H9 (cell line): ENCODE measurements at regions not wholly inside any gene's neighbourhood (a gene's known extent, or its start where the extent isn't known, plus 50 kb on each side); places are given as distances from the start of the nearest gene placed in this dataset.
"Not testable (repeated sequence)": the region's sequence is repeated elsewhere in the genome, so short reads cannot be mapped to it uniquely, and the experiment has no call there.

Source experiments
- DNase-seq: peaks from one replicate; pipeline ENCODE4 v3.0.0-alpha.2; 2017
- H2AFZ ChIP-seq: one replicate; pipeline ENCODE4 v1.6.1; 2013; ENCODE audit warnings: mild to moderate bottlenecking, low read length, control low read depth, moderate library complexity
- H2AK5ac ChIP-seq: 2 replicates; pipeline ENCODE4 v1.6.1; 2013; ENCODE audit warnings: low read length, control low read depth, mixed read lengths; ENCODE audit not compliant: insufficient read length
- H2BK120ac ChIP-seq: one replicate; pipeline ENCODE4 v1.6.1; 2013; ENCODE audit warnings: low read depth, mild to moderate bottlenecking, low read length, control low read depth, inconsistent platforms; ENCODE audit not compliant: poor library complexity, severe bottlenecking
- H2BK12ac ChIP-seq: 2 replicates; pipeline ENCODE4 v1.6.1; 2013; ENCODE audit warnings: low read length, control low read depth, mixed read lengths, low read depth; ENCODE audit not compliant: insufficient read length
- H2BK15ac ChIP-seq: 2 replicates; pipeline ENCODE4 v1.6.1; 2013; ENCODE audit warnings: low read depth, low read length, control low read depth
- H2BK20ac ChIP-seq: one replicate; pipeline ENCODE4 v1.6.1; 2013; ENCODE audit warnings: low read depth, mild to moderate bottlenecking, low read length, control low read depth, inconsistent platforms; ENCODE audit not compliant: poor library complexity, severe bottlenecking
- H2BK5ac ChIP-seq: 2 replicates; pipeline ENCODE4 v1.6.1; 2013; ENCODE audit warnings: low read length, control low read depth, mixed read lengths; ENCODE audit not compliant: insufficient read length
- H3K14ac ChIP-seq: 2 replicates; pipeline ENCODE4 v1.6.1; 2013; ENCODE audit warnings: low read length, control low read depth; ENCODE audit not compliant: insufficient read depth
- H3K18ac ChIP-seq: 2 replicates; pipeline ENCODE4 v1.6.1; 2013; ENCODE audit warnings: low read depth, mild to moderate bottlenecking, mixed read lengths, low read length, control low read depth; ENCODE audit not compliant: insufficient read length
- H3K23ac ChIP-seq: 2 replicates; pipeline ENCODE4 v1.6.1; 2013; ENCODE audit warnings: low read length, control low read depth, mixed read lengths, low read depth; ENCODE audit not compliant: insufficient read length
- H3K23me2 ChIP-seq: 2 replicates; pipeline ENCODE4 v1.6.1; 2013; ENCODE audit warnings: low read depth, mild to moderate bottlenecking, mixed read lengths, low read length, control low read depth; ENCODE audit not compliant: insufficient read length, poor library complexity, severe bottlenecking
- H3K27ac ChIP-seq: 2 replicates; pipeline ENCODE4 v1.5.1; 2013; ENCODE audit warnings: low read length, control low read depth, mixed read lengths, low read depth; ENCODE audit not compliant: insufficient read length
- H3K27me3 ChIP-seq: 2 replicates; pipeline ENCODE4 v1.6.1; 2013; ENCODE audit warnings: low read length, control low read depth, inconsistent platforms; ENCODE audit not compliant: insufficient read depth
- H3K4ac ChIP-seq: 2 replicates; pipeline ENCODE4 v1.6.1; 2013; ENCODE audit warnings: low read depth, mild to moderate bottlenecking, control low read depth, inconsistent platforms, low read length, moderate library complexity
- H3K4me1 ChIP-seq: 2 replicates; pipeline ENCODE4 v1.6.1; 2013; ENCODE audit warnings: low read length, control low read depth, inconsistent platforms; ENCODE audit not compliant: insufficient read depth
- H3K4me2 ChIP-seq: 2 replicates; pipeline ENCODE4 v1.6.1; 2013; ENCODE audit warnings: low read length, control low read depth, mixed read lengths; ENCODE audit not compliant: insufficient read length, insufficient read depth
- H3K56ac ChIP-seq: 2 replicates; pipeline ENCODE4 v1.6.1; 2013; ENCODE audit warnings: low read depth, mild to moderate bottlenecking, mixed read lengths, low read length, control low read depth; ENCODE audit not compliant: insufficient read length
- H3K79me1 ChIP-seq: 2 replicates; pipeline ENCODE4 v1.6.1; 2013; ENCODE audit warnings: low read depth, mild to moderate bottlenecking, moderate library complexity, low read length, control low read depth, inconsistent platforms; ENCODE audit not compliant: insufficient read depth, poor library complexity, severe bottlenecking
- H3K79me2 ChIP-seq: 2 replicates; pipeline ENCODE4 v1.6.1; 2013; ENCODE audit warnings: low read length, control low read depth, inconsistent platforms; ENCODE audit not compliant: insufficient read depth
- H3K9ac ChIP-seq: 2 replicates; pipeline ENCODE4 v1.6.1; 2013; ENCODE audit warnings: low read length, control low read depth, mixed read lengths; ENCODE audit not compliant: insufficient read length; ENCODE audit errors: extremely low read depth
- H3K9me3 ChIP-seq: one replicate; pipeline ENCODE4 v1.6.1; 2013; ENCODE audit warnings: low read depth, low read length, inconsistent platforms; ENCODE audit not compliant: control insufficient read depth
- H3T11ph ChIP-seq: one replicate; pipeline ENCODE4 v1.6.1; 2013; ENCODE audit warnings: mild to moderate bottlenecking, low read length, control low read depth, inconsistent platforms
- H4K20me1 ChIP-seq: one replicate; pipeline ENCODE4 v1.6.1; 2013; ENCODE audit not compliant: control insufficient read depth, insufficient read length, insufficient read depth
- H4K5ac ChIP-seq: 2 replicates; pipeline ENCODE4 v1.6.1; 2013; ENCODE audit warnings: low read depth, mild to moderate bottlenecking, mixed read lengths, low read length, control low read depth; ENCODE audit not compliant: insufficient read length
- H4K8ac ChIP-seq: replicated peaks from 2 replicates; pipeline ENCODE4 v1.6.1; 2013; ENCODE audit warnings: low read length, control low read depth, mixed read lengths, low read depth; ENCODE audit not compliant: insufficient read length
- H4K91ac ChIP-seq: 2 replicates; pipeline ENCODE4 v1.6.1; 2013; ENCODE audit warnings: low read depth, mild to moderate bottlenecking, moderate library complexity, mixed read lengths, low read length, control low read depth; ENCODE audit not compliant: insufficient read length
- H3K27ac Mint-ChIP-seq, 3 experiments: 2 replicates in 2 of 3; 3 replicates in 1 of 3; pipeline ENCODE4 v1.8.0; 2020 to 2021; ENCODE audit warnings: mixed read lengths in 3 of 3, mild to moderate bottlenecking in 1 of 3, moderate library complexity in 1 of 3
- H3K27me3 Mint-ChIP-seq: 2 replicates; pipeline ENCODE4 v1.8.0; 2021; ENCODE audit warnings: low read depth, mild to moderate bottlenecking, moderate library complexity, mixed read lengths
- H3K36me3 Mint-ChIP-seq, 3 experiments: 2 replicates in 2 of 3; 3 replicates in 1 of 3; pipeline ENCODE4 v1.8.0; 2020 to 2021; ENCODE audit warnings: low read depth in 3 of 3, mixed read lengths in 3 of 3; ENCODE audit not compliant: insufficient read depth in 1 of 3
- H3K4me1 Mint-ChIP-seq, 2 experiments: 2 replicates each; pipeline ENCODE4 v1.8.0; 2020; ENCODE audit warnings: mixed read lengths in 2 of 2
- H3K4me3 Mint-ChIP-seq, 2 experiments: 2 replicates in 1 of 2; 3 replicates in 1 of 2; pipeline ENCODE4 v1.8.0; 2020 to 2021; ENCODE audit warnings: mild to moderate bottlenecking in 2 of 2, mixed read lengths in 2 of 2, moderate library complexity in 1 of 2
- H3K9me3 Mint-ChIP-seq, 2 experiments: 2 replicates in 1 of 2; 3 replicates in 1 of 2; pipeline ENCODE4 v1.8.0; 2020; ENCODE audit warnings: mild to moderate bottlenecking in 2 of 2, mixed read lengths in 2 of 2, moderate library complexity in 1 of 2
- WGBS: extraction: QIAGEN DNeasy Blood & Tissue Kit; methylation state at CpG from one replicate; pipeline ENCODE4 v1.1.7; 2013; ENCODE audit warnings: missing lambda C conversion rate, low lambda C conversion rate, mixed read lengths; ENCODE audit not compliant: insufficient read length; ENCODE audit errors: extremely low coverage; 5-methylcytosine and 5-hydroxymethylcytosine counted together

DNA sequence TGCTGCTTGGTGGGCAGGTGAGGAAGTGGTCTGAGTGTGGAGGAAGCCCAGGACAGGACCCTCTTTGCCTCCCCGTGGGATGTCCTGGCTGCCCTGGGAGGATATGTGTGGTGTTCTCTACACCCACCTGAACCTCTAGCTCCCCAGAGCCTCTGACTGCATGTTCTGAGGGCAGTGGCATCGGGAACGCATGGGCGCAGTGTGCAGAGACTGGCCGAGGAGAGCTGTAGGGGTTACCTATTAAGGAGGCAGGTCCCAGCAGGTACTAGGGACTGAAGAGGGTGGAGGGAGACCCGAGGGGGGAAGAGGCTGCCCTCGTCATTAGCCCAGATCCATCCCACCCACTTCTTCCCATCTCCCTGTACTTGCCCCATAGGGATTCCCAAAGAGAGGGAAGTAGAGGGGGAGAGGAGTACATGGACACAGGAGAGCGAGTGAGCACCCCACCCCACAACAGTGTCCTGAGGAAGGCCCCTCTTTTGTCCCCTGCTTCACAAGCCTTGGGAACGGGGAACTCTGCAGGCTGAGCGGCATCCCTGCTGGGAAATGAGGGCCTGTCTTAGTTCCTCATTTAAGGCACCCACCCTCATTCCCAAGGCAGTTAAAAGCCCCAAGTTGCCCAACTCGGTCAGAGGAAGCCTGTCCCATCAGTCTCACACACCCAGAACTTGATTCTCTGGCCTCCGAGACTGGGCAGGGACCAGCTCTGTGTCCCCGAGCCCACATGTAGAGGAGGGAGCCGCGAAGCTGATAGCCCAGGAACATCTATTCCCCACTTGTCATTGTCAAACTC, 208.5 kb upstream of the PLGLB2 start:
- not testable (repeated sequence) for H3K4me1 Mint-ChIP-seq, H2BK5ac ChIP-seq, H2BK12ac ChIP-seq, H3K4me1 ChIP-seq, H2BK120ac ChIP-seq, H4K20me1 ChIP-seq, DNase-seq, H3T11ph ChIP-seq, H3K9ac ChIP-seq, H4K91ac ChIP-seq, H2AFZ ChIP-seq, H3K4me3 Mint-ChIP-seq, H3K27ac Mint-ChIP-seq, H3K27ac ChIP-seq, H3K4ac ChIP-seq, H3K14ac ChIP-seq, H3K56ac ChIP-seq, H3K23me2 ChIP-seq, H3K36me3 Mint-ChIP-seq, H2BK15ac ChIP-seq, H3K4me2 ChIP-seq, H3K27me3 Mint-ChIP-seq, H3K18ac ChIP-seq, H4K8ac ChIP-seq, H2BK20ac ChIP-seq, H3K27me3 ChIP-seq, H3K79me2 ChIP-seq, H2AK5ac ChIP-seq, H3K9me3 ChIP-seq, H4K5ac ChIP-seq, H3K79me1 ChIP-seq, H3K23ac ChIP-seq, H3K9me3 Mint-ChIP-seq
- WGBS, result no CpG with 5 or more reads among the region's 15 CpGs

DNA sequence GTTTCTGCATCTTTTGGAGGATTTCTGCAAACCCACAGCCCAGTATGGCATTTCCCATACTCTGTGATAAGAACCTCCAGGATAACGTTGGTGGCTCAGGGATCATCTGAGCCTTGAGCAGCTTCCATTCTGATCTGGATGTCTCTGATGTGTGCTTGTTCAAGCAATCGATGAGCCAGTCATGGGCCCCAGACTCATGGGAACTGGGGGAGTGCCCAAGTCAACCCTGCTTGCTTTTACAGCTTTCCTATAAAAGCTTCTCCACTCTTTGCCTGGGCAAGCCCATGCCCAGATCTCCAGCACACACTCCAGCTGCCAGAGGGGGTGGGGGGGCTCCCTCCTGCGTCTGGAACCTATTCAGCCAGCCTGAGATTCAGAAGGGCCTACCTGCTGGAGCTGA, 207.6 kb upstream of the PLGLB2 start:
- H2BK15ac ChIP-seq, H3K23ac ChIP-seq, H3K56ac ChIP-seq, H3K27me3 Mint-ChIP-seq, H4K8ac ChIP-seq, H3K4ac ChIP-seq, H3K79me2 ChIP-seq, H3K14ac ChIP-seq, H3K4me1 ChIP-seq, DNase-seq, H2BK20ac ChIP-seq, H4K91ac ChIP-seq, H2BK12ac ChIP-seq, H3K4me3 Mint-ChIP-seq, H3K4me2 ChIP-seq, H3K9ac ChIP-seq, H3K27ac ChIP-seq, H2AFZ ChIP-seq, H2AK5ac ChIP-seq, H3K23me2 ChIP-seq, H4K5ac ChIP-seq, H3T11ph ChIP-seq, H3K18ac ChIP-seq, H3K9me3 ChIP-seq, H3K27ac Mint-ChIP-seq, H3K4me1 Mint-ChIP-seq, H3K27me3 ChIP-seq, H3K9me3 Mint-ChIP-seq, H4K20me1 ChIP-seq, H3K79me1 ChIP-seq, H2BK120ac ChIP-seq, H2BK5ac ChIP-seq, H3K36me3 Mint-ChIP-seq: not testable (repeated sequence)
- no CpG with 5 or more reads among the region's 3 CpGs for WGBS
